ENCODE measurements at regions not wholly inside any gene's neighbourhood (a gene's known extent, or its start where the extent isn't known, plus 50 kb on each side); places are given as distances from the start of the nearest gene placed in this dataset.

DNA sequence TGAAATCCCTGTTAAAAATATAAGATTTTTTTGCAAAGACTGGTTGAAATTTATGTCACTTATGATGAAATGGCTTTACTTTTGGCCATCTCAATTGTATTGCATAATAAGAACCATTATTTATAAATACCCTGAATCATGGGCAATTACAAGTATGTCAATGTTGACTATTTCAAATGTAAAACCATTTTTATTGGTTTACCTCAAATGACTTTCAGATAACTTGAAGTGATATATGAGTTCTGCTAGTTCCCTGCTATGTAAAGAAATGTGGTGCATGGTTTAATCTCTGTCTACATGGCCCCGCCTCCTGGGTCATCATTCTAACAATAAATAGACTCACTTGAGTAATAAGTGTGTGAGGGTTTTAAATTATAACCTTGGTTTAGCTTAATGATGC lies 275.6 kb upstream of the PREP start:
- no peak for TF ChIP-seq SUZ12 (IDR thresholded peaks at IDR 0.05; ENCODE audit: extremely low read depth, insufficient read depth, insufficient read length)
- no peak for TF ChIP-seq ZNF274 (IDR thresholded peaks at IDR 0.05; ENCODE audit: low read depth, low read length)
